Right lung (tissue), 2 donors: ENCODE measurements at regions not wholly inside any gene's neighbourhood (a gene's known extent, or its start where the extent isn't known, plus 50 kb on each side); places are given as distances from the start of the nearest gene placed in this dataset.

Source experiments
- DNase-seq, 2 donors: peaks; one replicate each; pipeline ENCODE4 v3.0.0-alpha.2; 2013

- peak; percentile 33 to 34 for DNase-seq
Measured at GRCh38 chr9:8262625-8263622, 463.3 kb upstream of the DMAC1 start.

DNA sequence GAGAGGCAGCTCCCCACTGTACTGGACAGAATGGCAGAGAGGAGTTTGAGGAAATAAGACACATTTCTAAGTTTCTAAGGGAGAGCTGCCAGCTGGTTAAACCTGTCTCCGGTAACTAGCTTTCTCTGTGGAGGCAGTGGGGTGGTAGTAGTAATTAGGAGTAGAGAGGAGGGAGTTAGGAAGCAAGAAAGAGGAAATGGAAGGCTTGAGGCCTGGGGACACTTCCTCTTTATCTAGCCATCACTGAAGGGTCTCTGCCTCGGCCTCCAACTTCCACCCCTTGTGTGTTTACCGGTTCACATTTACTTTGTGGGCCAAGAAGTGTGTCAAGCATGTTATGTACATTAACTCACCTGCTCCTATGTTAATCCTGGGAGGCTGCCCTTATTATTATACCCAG, 462.2 kb upstream of the DMAC1 start:
- DNase-seq: no peak

DNA sequence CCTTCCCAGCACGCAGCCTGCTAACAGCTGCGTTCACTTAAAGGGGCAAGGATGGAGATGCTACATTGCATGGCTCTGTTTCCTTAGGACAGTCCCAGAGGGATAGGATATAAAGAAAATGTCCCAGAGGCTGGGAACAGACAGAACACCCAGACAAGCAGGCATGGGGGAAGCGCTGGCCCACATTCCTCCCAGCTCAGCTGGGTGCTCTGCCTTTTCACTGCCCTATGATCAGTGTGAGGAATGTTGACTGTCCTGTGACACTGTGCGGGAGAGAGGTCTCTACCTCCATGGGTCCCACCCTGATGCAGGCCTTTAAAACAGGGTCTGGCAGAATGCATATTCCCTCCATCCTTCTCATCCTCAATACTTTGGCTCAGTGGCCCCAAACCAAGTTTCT, 459.4 kb upstream of the DMAC1 start:
- no peak for DNase-seq

DNA sequence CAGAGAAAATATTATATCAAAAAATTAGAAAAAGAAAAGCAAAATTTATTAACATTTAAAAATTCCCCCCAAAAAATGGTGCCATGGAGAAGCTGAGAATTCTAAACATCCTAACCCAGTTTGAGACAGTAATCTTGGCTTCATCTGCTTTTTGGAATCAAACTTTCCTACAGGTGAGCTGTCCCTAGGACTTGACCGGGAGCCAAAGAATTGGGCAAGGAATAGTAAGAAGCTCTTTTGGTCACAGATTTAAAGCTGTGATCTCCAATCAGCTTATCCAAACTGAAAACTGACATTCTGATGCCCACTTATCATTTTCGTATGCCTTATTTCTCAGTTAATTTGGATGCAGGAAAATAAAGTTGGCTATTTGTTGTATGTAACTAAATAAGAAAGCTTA, 457.3 kb upstream of the DMAC1 start:
- no peak for DNase-seq

DNA sequence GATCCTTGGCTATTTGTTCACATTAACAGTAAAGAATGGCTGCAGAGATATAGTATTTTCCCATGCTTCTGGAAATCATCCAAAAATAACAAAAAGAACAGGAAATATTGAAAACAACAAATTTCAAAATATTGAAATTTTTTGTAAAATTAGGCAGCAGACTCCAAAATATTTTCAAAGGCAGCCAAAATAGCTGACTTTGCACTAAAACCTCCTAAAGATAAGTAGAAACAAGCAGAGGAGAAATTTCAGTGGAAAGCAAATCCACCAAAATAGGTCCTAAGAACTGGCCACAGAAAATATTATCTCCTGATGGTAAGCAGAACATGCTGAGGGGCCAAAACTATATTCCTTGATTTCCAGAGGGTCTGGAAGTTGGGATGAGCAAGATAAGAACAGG, 456.3 kb upstream of the DMAC1 start:
- no peak for DNase-seq

DNA sequence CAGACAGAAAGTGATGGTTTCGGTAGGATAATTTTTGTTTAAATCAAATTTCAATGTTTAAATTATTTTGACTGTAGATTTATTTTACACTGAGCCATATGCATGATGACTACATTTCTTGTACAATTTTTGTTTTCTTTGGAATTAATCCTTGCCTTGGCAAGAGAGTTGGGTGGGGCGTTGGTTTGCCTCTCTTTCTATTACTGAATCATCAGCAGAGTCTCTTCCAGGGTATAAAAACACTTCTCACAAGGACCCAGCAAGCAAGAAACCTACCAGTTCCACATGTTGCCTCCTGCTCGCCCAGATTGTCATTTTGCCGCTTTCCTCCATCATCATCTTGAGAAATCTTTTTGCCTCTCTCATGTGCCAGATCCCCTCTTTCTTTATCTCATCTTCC, 455.0 kb upstream of the DMAC1 start:
- DNase-seq: no peak

GRCh38 chr9:8252445-8252844, 452.9 kb upstream of the DMAC1 start:
- DNase-seq: no peak

- no peak for DNase-seq
Measured at GRCh38 chr9:8251566-8251965, 452.0 kb upstream of the DMAC1 start.

GRCh38 chr9:8244505-8245092, 445.0 kb upstream of the DMAC1 start:
- no peak for DNase-seq

- no peak for DNase-seq
Measured at GRCh38 chr9:8241201-8241600, 441.6 kb upstream of the DMAC1 start.

- peak in 1 of 2 donors; percentile 10 for DNase-seq
Measured at GRCh38 chr9:8237096-8237495, 437.5 kb upstream of the DMAC1 start.

DNA sequence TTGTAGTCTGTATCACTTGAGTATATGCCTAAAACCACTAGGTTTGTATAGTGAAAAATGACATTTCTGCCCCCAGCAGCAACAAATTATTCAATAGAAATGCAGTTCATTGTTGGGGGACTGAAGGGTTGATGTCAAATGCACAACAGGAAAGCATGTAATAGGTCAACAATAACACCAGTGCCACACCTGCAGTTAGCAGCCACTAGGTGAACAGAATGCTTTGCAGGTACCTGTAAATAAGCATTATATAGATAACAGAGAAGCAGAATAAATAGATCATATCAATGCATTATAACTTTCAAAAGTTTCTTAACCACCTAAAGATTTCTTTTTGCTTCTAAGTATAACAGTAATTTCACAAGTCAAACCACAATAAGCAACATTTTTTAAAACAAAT, 435.9 kb upstream of the DMAC1 start:
- DNase-seq: no peak

GRCh38 chr9:8234316-8234715, 434.7 kb upstream of the DMAC1 start:
- no peak for DNase-seq

DNA sequence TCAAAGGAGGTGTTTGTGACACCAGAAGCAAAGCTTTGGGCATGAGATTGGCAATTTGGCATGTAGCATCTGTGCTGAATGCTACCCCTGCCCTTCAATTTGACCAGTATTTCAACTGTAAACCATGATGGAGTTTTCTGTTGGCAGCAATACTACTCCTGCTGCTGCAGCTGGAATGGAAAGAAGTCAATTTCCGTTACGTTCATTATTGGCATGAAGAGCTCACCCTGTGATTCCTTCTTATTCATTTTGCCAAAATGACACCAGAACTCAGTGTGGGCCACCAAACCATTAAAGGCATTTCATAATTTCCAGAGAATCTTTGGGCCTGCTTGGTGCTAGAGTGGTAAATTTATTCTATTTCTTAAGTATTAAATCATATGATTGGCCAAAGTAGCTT, 433.1 kb upstream of the DMAC1 start:
- DNase-seq: no peak

GRCh38 chr9:8229226-8229625, 429.6 kb upstream of the DMAC1 start:
- peak; percentile 16 to 31 for DNase-seq

- DNase-seq: no peak
Measured at GRCh38 chr9:8224381-8224801, 424.8 kb upstream of the DMAC1 start.

GRCh38 chr9:8223861-8224260, 424.3 kb upstream of the DMAC1 start:
- no peak for DNase-seq

- DNase-seq: no peak
Measured at GRCh38 chr9:8221462-8221861, 421.9 kb upstream of the DMAC1 start.

DNA sequence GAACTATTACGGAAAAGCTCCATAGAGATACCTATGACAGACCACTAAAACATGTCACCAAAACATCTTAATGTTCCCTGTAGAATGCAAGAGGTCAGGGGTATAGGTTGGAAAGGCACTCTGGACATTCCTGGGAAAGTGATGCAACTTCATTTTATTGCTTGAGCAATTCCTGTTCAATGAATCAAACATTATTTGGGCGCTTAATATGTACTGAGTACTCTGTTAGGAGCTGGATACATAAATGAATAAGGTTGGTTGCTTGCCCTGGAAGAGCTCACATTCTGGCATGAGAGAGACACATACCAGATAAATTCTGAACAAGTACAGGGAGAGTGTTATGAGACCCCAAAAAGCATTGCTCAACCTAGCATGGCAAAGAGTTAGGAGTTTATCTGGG, 408.9 kb upstream of the DMAC1 start:
- DNase-seq: no peak

GRCh38 chr9:8207596-8207995, 408.0 kb upstream of the DMAC1 start:
- DNase-seq: no peak

DNA sequence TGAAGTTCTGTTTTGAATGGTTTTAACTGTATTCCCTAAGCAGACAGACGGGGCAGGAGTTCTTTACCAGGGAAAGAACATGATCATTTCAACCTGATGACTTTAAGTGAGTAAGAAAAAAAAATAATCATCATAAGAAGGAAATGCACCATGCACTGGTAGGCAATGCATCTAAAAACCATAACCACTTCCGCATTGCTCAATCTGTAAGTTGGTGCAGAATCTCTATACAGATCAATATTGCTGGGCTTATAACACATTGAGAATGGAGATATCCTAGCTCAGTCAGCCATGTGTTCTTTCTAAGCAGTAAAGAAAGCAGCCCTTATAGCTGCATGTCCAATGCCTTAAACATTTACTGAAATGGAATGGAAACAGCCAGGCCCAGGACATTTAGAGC, 407.1 kb upstream of the DMAC1 start:
- no peak for DNase-seq

GRCh38 chr9:8205576-8205975, 406.0 kb upstream of the DMAC1 start:
- DNase-seq: no peak

GRCh38 chr9:8189881-8190280, 390.3 kb upstream of the DMAC1 start:
- no peak for DNase-seq
